LNCAP (cell line): ENCODE measurements at regions not wholly inside any gene's neighbourhood (a gene's known extent, or its start where the extent isn't known, plus 50 kb on each side); places are given as distances from the start of the nearest gene placed in this dataset.

ENCODE experiments used
- CTCF ChIP-seq: fragments of 450-650 bp; IDR thresholded peaks from 2 replicates; pipeline ENCODE4 v1.5.1; 2017; ENCODE audit warnings: mild to moderate bottlenecking

DNA sequence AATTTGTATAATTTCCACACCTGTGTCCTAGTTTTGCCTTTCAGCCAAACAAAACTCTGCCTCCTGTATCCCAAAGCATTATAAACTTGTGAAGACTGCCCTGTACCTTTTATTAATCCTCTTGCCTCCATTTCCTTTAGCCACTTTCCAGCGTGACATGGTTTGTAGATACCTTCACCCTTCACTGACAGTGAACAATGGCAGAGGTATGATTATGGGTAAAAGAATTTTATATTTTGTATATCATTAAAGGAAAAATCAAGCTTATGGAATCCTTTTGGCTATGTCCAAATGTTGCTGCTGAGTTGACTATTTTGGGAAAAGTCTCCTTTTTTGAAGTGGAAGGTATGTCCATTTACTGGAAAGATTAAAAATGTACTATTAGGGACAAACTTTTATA, 251.7 kb downstream of the HNMT start:
- TF ChIP-seq CTCF: no peak

DNA sequence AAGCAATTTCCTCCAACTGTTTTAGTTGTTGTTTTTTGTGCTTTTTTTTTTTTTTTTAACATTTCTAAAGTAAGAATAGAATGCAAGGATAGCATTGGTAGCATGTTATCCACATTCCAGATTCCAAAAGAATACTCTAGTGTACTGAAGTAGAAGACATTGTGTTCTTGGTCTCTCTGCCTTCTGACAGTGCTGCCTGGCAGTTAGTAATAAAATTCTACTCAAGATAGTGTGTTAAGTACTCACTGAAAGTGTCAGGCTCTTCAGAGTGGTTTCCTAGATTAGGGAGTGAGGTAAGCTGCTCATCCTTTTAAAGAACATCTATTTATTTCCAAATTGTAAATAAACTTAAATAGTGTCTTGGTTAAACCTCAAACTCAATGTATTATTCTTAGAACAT, 253.7 kb downstream of the HNMT start:
- no peak for TF ChIP-seq CTCF

DNA sequence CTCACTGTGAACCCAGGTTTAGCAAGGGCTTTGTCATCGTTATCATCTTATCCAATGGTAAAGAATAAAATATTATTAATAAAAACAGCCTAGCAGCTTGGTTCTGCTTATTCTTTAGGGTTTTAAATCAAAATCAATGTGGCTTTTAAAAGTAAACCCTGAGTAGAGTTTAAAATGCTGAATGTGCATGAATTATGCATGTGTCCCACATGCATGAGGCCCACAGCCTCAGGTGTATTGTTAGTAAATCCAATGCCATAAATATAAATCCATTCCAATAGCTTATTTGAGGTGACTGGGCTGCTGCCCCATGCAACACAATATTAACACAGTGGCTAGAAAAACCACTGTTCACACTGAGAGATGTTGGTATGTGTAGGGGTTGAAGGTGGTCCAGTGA, 254.1 kb downstream of the HNMT start:
- TF ChIP-seq CTCF: no peak

DNA sequence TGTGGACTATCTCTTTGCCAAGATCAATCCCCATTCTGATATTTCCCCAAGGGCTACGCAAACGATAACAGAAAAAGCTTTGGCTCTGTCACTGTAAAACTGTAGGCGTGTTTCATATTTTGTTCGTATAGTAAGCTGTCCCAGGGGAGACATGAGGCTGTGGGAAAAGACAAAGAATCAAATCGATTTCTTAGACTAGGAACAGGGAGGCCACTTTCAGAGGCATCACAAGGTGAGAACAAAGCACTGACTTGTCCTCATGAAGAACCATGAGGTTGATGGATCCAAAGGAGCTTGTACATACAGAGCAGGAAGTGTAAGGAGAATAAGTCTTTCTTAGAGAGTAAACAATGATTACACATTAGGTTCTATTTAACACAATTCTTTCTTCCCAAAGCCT, 255.7 kb downstream of the HNMT start:
- no peak for TF ChIP-seq CTCF

GRCh38 chr2:138221358-138221757, 257.1 kb downstream of the HNMT start:
- no peak for TF ChIP-seq CTCF

DNA sequence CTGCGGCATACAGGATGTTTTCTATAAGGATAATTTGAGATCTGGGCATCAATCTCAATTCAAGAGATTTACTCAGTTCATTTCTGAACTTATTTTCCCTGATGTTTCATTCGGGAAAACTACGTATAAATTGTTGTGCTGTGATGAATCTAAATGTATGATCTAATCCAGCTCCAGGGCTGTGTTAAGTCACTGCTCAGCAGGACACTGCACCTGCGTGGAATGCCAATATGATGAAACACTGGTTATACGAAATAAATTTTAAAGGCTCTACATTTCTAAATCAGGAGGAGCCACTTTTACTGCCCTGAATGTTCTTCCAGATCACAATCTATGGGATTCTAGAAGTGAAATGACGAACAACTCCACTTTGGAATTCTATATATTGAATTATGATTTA, 259.0 kb downstream of the HNMT start:
- no peak for TF ChIP-seq CTCF

DNA sequence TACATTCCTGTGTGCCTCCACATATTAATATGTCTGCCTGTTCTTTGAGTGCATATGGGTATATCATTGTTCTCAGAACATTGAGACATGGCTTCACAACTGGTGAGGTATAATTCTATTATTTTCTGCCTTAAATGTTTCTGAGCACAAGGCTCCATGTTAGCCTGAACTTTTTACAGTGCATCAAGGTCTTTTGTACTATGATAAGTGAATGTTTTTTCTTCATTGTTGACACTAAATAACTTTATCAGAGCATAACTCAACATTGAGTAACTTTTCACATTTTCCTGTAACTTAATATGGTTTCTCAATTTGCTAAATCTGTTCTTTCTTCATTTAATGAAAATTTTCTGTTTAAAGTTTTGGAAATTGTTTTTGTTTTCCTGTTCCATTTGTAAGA, 262.9 kb downstream of the HNMT start:
- no peak for TF ChIP-seq CTCF

DNA sequence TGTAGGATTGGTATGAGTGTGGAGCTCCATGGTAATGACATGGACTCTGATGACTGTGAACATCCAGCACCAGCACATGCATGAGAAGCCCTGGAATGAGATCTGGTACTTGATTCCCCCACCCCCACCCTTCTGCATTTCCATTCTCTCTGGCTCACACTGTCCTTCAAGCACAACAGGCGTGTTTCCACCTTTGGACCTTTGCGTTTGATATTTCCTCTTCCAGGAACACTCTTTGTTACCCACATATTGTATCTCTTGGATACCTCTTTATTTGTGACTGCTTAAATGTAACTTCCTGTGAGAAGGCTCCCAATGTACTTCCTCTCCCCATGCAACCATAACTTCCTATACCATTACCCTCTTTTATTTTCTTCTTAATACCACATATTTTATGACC, 263.8 kb downstream of the HNMT start:
- no peak for TF ChIP-seq CTCF
